Sigmoid colon (tissue), 4 donors: ENCODE measurements at regions not wholly inside any gene's neighbourhood (a gene's known extent, or its start where the extent isn't known, plus 50 kb on each side); places are given as distances from the start of the nearest gene placed in this dataset.

Experiments used
- CTCF ChIP-seq, 4 experiments: fragments of 450-650 bp in 3 of 4; fragments of 200-600 bp in 1 of 4; IDR thresholded peaks; one replicate each; pipeline ENCODE4 v1.5.1; 2016 to 2019; ENCODE audit warnings: antibody characterized with exemption in 4 of 4, mild to moderate bottlenecking in 3 of 4, moderate library complexity in 2 of 4
- POLR2AphosphoS5 ChIP-seq, 4 donors: sonication (generic); formaldehyde crosslinking; IDR thresholded peaks; one replicate each; pipeline ENCODE4 v1.6.1; 2017; ENCODE audit warnings: antibody characterized with exemption in 4 of 4

- TF ChIP-seq POLR2AphosphoS5 (IDR thresholded peaks at IDR 0.05), result no peak
- no peak for TF ChIP-seq CTCF (IDR thresholded peaks at IDR 0.05)
These were observed 112.0 kb downstream of the SOX2 start for GRCh38 chr3:181823716-181824115.
